GM19463 (cell line): ENCODE measurements at regions not wholly inside any gene's neighbourhood (a gene's known extent, or its start where the extent isn't known, plus 50 kb on each side); places are given as distances from the start of the nearest gene placed in this dataset.
"Not testable (repeated sequence)": the region's sequence is repeated elsewhere in the genome, so short reads cannot be mapped to it uniquely, and the experiment has no call there.

ENCODE experiments used
- ATAC-seq: cut with Tn5 transposase; IDR thresholded peaks from one replicate; pipeline ENCODE4 v1.9.1; 2021; ENCODE audit warnings: mild to moderate bottlenecking, moderate library complexity; ENCODE audit not compliant: unreplicated experiment

DNA sequence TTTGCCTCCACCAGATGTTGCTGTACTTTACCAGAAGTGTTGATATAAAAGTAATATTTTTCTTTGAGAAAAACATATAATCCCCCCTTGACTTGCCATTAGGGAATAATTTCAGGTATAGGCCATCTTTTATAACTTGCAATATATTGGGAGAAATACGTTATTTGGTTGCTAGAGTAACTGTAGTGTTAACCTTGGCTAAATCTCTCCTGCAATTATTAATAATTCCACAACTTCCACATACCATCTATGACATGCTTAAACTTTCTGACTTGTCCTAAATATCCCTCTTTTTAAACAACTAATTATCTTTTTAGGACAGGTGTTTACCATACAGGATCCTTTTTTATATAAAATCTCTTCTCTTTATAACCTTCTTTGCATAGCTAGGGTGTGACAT is 1048.2 kb downstream of the SLC16A7 start:
- ATAC-seq: no peak

GRCh38 chr12:60666895-60667294 is 1071.1 kb downstream of the SLC16A7 start:
- ATAC-seq: no peak

GRCh38 chr12:60672949-60673348 is 1077.1 kb downstream of the SLC16A7 start:
- no peak for ATAC-seq

DNA sequence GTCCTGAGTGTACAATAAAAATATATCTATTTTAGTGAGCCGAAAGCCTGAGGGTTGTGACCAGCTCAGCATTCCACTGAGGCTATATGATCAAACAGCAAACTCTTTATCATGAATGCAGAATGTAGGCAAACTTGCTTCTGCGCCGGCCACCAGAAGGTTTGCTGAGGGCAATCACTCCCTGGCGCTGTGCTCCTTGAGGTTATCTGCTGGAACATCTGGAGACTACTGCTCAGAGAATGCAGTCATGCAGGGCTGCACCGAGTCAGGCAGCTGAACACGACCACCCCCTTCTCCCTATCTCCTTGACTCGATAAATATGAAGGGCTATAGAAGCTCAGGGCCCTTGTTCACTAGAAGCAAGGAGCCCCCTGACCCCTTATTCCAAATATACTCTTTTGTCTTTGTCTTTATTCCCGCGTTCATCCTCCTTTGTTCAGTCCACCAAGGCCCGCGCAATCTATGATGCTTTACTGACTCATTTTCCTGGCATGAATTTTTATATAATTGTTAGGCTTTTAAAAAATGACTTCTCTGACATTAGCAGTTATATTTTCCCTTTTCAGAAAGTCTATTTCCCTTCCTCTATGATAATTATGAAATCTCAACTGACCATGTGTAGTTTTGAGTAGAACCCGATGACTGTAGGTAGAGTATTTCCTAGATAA is 1089.3 kb downstream of the SLC16A7 start:
- ATAC-seq: no peak

- ATAC-seq: no peak
These were observed 1093.3 kb downstream of the SLC16A7 start for GRCh38 chr12:60689137-60689536.

GRCh38 chr12:60693019-60693626 is 1097.3 kb downstream of the SLC16A7 start:
- no peak for ATAC-seq

DNA sequence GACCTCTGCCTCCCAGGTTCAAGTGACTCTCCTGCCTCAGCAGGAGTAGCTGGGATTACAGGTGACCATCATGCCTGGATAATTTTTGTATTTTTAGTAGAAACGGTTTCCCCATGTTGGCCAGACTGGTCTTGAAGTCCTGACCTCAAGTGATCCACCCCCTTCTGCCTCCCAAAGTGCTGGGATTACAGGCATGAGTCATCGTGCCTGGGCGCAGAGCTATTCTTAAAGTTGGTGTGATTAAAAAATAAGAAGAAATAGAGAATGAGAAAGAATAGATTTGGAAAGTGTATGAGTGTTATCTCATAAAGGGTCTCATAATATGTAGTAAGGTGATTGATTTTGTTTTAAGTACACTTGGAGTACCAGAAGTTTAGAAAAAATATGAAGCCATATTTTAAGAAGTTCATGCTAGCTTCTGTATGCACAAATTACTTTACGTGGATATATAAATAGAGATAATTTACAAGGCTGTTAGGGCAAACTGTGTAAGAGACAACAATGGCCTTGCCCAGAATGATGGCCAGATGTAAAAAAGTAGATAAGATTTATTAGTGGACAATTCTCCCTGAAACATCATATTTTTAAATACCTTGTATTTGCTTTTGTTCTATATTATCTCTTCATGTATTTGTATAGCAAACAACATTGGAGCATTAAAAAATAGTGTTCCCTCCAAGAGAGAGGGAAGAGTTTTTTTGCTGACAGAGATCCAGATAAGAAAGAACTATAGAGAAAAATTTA is 1108.5 kb downstream of the SLC16A7 start:
- no peak for ATAC-seq

- no peak for ATAC-seq
These were observed 1114.4 kb downstream of the SLC16A7 start for GRCh38 chr12:60710246-60710645.

- no peak for ATAC-seq
These were observed 1118.5 kb downstream of the SLC16A7 start for GRCh38 chr12:60714141-60714900.

DNA sequence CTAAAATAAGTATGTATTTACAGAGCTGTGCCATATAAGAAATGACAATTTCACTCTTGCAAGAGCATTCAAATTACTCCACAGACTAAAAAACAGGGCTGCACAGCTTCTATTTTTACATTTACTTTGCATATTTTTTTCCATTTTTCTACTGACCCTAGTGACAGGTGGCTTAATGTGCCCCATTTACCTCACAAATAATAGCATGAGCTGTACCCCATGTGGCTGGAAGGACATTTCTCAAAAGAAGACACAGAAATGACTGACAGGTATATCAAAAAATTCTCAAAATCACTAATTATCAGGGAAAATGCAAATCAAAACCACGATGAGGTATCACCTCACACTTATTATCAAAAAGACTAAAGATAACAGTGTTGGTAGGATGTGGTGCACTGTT is 1128.6 kb downstream of the SLC16A7 start:
- no peak for ATAC-seq

GRCh38 chr12:60724984-60725383 is 1129.2 kb downstream of the SLC16A7 start:
- no peak for ATAC-seq

DNA sequence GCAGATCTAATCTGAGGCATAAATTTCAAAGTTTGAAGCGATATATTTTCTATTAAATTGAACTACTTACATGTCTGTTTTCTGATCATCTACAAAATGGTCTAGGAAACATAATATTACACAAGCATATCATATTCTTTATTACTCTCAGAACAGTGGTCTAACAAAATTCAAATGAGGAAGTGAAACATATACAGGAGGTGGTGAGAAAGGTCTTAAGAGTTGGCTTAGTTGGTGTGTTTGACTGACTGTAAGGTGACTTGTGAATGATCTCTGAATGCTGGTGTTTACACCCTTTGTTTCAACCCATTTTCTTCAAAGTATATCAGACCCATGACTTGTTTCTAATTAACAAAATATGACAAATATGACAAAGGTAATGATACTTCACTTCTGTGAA is 1156.8 kb downstream of the SLC16A7 start:
- no peak for ATAC-seq

DNA sequence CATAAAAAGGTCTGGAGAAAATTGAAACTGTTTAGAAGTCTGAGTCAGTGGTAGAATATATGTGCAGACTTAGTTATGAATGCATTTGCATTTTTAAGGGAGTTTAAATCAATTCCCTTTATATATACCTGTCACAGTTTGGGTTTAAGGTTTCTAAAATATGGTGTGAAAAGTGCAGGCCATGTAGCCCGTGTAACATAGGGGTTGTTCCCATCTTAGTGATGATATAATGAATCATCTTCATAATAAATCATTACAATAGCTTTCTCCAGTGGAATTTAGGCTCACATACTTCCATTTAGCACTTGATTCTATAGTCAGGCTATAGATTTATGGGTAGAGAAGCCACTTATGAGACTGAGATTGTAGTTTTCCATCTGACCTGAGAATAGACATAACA is 1162.4 kb downstream of the SLC16A7 start:
- ATAC-seq: no peak

- ATAC-seq: no peak
These were observed 1165.1 kb downstream of the SLC16A7 start for GRCh38 chr12:60760965-60761364.

DNA sequence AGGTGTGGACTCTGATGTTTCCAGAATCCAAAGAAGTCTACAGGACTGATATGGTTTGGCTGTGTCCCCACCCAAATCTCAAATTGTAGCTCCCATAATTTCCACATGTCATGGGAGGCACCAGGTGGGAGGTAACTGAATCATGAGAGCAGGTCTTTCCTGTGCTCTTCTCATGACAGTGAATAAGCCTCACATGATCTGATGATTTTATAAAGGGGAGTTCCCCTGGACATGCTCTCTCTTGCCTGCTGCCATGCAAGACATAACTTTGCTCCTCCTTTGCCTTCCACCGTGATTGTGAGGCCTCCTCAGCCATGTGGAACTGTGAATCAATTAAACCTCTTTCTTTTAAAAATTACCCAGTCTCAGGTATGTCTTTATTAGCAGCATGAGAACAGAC is 1205.3 kb downstream of the SLC16A7 start:
- ATAC-seq: not testable (repeated sequence)

GRCh38 chr12:60803147-60803546 is 1207.3 kb downstream of the SLC16A7 start:
- ATAC-seq: no peak

DNA sequence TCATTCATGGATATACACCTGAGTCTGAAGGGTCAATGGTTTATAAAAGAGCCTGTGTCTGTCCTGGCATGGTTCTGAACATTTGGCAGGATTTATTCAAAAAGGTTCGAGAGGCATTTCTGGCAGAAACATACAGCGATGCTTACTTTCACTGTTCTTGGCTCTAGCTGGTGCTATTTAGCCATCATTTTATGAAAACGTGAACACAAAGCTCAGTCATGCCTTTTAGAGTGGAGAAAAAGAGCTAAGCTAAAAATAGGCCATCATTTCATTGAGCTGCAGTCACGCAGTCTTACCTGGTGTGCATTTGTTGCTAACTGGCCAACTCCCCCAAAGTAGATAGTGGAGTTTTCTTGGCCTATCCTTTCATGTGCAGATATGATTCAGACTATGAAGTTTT is 1209.5 kb downstream of the SLC16A7 start:
- no peak for ATAC-seq

DNA sequence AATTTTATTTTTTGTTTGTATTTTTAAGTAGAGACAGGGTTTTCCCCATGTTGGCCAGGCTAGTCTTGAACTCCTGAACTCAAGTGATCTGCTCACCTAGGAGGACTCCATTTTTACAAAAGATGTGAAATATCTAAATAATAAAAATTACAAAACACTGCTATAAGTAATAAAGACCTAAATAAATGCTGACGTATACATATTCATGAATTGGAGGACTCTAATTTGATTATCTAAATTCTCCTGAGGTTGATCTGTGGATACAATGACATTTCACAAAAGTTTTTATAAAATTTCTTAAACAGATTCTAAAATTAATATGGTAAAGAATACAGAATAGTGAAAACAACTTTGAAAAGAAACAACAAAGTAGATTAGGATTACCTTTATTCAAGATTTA is 1224.0 kb downstream of the SLC16A7 start:
- ATAC-seq: no peak

- ATAC-seq: no peak
These were observed 1226.8 kb downstream of the SLC16A7 start for GRCh38 chr12:60822580-60822979.

GRCh38 chr12:60830381-60830780 is 1234.6 kb downstream of the SLC16A7 start:
- ATAC-seq: no peak

DNA sequence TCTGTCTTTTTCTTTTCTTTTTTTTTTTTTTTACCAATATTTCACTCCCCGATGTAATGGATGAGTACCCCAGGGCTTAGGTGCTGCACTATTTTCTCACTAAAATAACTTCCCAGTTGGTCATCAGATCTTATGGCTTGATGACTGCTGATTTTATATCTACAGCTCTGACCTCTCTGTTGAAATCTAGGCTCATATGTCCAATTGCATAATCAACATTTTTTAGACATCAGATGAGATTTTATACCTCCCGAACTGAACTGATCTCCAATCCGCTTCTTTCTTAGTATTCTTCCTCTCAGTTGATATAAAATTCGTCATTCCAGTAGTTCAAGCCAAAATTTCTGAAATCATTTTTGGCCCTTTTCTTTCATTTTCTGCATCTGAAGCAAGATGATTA is 1236.5 kb downstream of the SLC16A7 start:
- ATAC-seq: no peak
